ENCODE measurements at regions not wholly inside any gene's neighbourhood (a gene's known extent, or its start where the extent isn't known, plus 50 kb on each side); places are given as distances from the start of the nearest gene placed in this dataset.

GRCh38 chr1:222034790-222035189 is 292.9 kb upstream of the DUSP10 start:
- DNase-seq (ENCODE audit: low spot score in 2 of 2) = no peak

DNA sequence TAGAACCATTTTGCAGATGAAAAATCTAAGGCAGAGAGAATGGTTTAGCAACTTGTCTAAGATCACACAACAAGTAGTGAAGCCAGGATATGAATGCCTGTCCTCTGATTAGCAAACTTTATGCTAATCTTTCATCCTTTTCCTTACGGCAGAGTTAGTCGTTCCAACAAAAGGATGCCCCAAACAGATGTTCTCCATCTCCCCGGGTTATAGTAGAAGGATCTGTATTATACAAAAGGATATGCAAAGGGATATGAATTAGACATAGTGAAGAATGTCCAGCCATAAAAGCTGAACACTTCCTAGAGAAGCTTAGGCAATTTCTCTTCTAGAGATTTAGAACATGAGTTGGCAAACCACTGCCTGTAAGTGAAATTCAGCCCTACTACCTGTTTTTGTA is 291.6 kb upstream of the DUSP10 start:
- DNase-seq (ENCODE audit: low spot score in 2 of 2) = no peak
- intact Hi-C loops (cut with DNase I; ENCODE audit: low total_unique reads) = no loop called here
- TF ChIP-seq POLR2A (IDR thresholded peaks at IDR 0.05) = no peak
- TF ChIP-seq CTCF (IDR thresholded peaks at IDR 0.05) = no peak
- WGBS, 2 donors = 71 to 89% methylated on average over 3 of the region's 3 CpGs
- H3K4me3 ChIP-seq (ENCODE audit: low read depth, poor library complexity, severe bottlenecking) = no peak overlapping the region

More at GRCh38 chr1:222034790-222035189, 292.9 kb upstream of the DUSP10 start:
- intact Hi-C loops (cut with DNase I; ENCODE audit: low total_unique reads) = no loop called here
- H3K4me3 ChIP-seq (ENCODE audit: low read depth, poor library complexity, severe bottlenecking) = no peak overlapping the region
- TF ChIP-seq CTCF (IDR thresholded peaks at IDR 0.05) = no peak
- TF ChIP-seq POLR2A (IDR thresholded peaks at IDR 0.05) = no peak
- 74 to 79% methylated on average over 4 of the region's 4 CpGs for WGBS, 2 donors

GRCh38 chr1:222031318-222031717 is 289.4 kb upstream of the DUSP10 start:
- DNase-seq (ENCODE audit: low spot score in 2 of 2) = no peak

DNA sequence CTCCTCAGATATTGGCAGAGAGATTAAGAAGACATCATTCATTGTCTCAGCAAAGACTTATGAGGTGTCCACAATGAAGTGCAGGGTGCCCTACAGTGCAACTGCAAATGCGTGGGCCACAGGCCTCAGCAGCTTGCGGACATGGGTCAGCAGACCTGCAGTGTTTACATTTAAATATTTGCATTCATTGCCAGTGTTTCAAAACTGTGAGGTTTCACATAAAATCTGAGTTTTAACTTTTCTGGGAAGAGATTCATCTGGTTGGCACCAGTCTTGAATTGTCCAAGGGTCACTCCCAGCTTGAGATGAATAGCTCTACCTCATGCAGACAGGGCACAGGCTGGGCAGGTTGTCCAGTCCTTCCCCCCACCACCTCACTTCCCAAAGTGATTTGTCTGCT is 286.8 kb upstream of the DUSP10 start:
- TF ChIP-seq POLR2A (IDR thresholded peaks at IDR 0.05) (no peak), CTCF (IDR thresholded peaks at IDR 0.05) (no peak)
- intact Hi-C loops (cut with DNase I; ENCODE audit: low total_unique reads) = no loop called here
- 94 to 95% methylated on average over 2 of the region's 2 CpGs for WGBS, 2 donors
- DNase-seq (ENCODE audit: low spot score in 2 of 2) = no peak
- H3K4me3 ChIP-seq (ENCODE audit: low read depth, poor library complexity, severe bottlenecking) = no peak overlapping the region

More at GRCh38 chr1:222031318-222031717, 289.4 kb upstream of the DUSP10 start:
- 52 to 63% methylated on average over 1 of the region's 1 CpG for WGBS, 2 donors
- TF ChIP-seq CTCF (IDR thresholded peaks at IDR 0.05) (no peak), POLR2A (IDR thresholded peaks at IDR 0.05) (no peak)
- no peak overlapping the region for H3K4me3 ChIP-seq (ENCODE audit: low read depth, poor library complexity, severe bottlenecking)
- intact Hi-C loops (cut with DNase I; ENCODE audit: low total_unique reads) = no loop called here

DNA sequence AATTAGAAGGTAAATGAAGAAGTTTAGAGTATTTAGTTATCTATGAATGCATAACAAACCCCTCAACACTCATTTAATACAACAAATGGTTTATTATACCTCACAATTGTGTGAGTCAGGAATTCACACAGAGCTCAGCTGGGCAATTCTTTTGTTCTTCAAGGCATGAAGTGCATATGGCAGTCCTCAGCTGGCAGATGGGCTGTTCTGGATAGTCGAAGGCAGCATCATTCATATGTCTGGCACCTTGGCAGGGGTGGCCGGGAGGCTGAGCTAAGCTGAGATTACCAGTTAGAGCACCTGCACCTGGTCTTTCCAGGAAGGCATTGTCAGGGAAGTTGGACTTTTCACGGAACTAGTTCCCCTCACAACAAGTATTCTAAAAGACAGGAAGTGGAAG is 286.2 kb upstream of the DUSP10 start:
- DNase-seq (ENCODE audit: low spot score in 2 of 2) = no peak
- H3K4me3 ChIP-seq (ENCODE audit: low read depth, poor library complexity, severe bottlenecking) = no peak overlapping the region
- TF ChIP-seq CTCF (IDR thresholded peaks at IDR 0.05) (no peak), POLR2A (IDR thresholded peaks at IDR 0.05) (no peak)
- intact Hi-C loops (cut with DNase I; ENCODE audit: low total_unique reads) = no loop called here
- 68 to 89% methylated on average over 3 of the region's 3 CpGs for WGBS, 2 donors

DNA sequence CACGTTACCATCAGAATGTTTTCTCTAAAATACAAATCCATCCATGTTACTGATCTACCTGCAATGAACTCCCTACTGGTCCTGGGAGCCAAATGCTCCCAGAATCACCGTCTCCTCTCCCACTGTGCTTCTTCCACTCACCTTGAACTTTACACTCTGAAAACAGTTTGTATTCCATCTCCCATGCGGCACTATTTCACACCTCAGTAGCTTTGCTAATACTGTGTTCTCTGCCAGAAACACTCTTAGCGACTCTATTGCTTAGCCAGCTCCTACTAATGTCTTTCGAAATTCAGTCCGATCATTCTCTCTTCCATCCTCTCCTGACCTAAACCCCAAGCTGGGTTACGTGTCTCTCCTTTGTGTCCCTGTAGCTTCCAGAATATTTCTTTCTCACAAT is 284.4 kb upstream of the DUSP10 start:
- WGBS, 2 donors = 94% methylated on average over 7 of the region's 7 CpGs
- no peak for DNase-seq (ENCODE audit: low spot score in 2 of 2)
- TF ChIP-seq POLR2A (IDR thresholded peaks at IDR 0.05) (no peak), CTCF (IDR thresholded peaks at IDR 0.05) (no peak)
- intact Hi-C loops (cut with DNase I; ENCODE audit: low total_unique reads) = no loop called here
- H3K4me3 ChIP-seq (ENCODE audit: low read depth, poor library complexity, severe bottlenecking) = no peak overlapping the region
